ENCODE measurements at regions not wholly inside any gene's neighbourhood (a gene's known extent, or its start where the extent isn't known, plus 50 kb on each side); places are given as distances from the start of the nearest gene placed in this dataset.

DNA sequence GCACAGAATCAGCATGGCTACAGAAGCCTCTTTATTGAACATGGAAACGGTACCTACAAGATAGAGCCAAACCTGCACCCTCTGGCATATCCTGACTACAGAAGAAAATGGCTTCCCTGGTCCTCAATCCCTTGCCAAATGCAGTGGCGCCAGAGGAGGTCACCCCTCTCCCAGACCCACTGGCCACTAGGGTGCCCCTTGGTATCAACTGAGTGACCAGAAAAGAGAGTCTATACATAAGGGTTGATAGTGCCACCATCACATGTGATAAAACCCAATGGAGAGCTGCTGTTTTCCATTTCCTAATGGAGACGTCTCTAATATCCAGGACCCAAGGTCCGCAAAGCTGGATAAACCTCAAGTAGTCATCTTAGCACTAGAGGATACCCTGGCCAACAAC is 52.7 kb upstream of the ALK start:
- H3K27ac ChIP-seq (ENCODE audit: low read depth, low read length) = no peak overlapping the region
- H3K4me1 ChIP-seq (ENCODE audit: control insufficient read depth, insufficient read depth, low read length) = no peaks in the 10 kb centered on the region
- H3K9ac ChIP-seq (ENCODE audit: low read length) = no peak overlapping the region
- no peaks in the 10 kb centered on the region for H3K36me3 ChIP-seq (ENCODE audit: control insufficient read depth, insufficient read depth, low read length)
- no peaks in the 10 kb centered on the region for H3K27me3 ChIP-seq (ENCODE audit: control insufficient read depth, insufficient read depth, low read length)
- no peak overlapping the region for H3K4me3 ChIP-seq (ENCODE audit: low read length)

DNA sequence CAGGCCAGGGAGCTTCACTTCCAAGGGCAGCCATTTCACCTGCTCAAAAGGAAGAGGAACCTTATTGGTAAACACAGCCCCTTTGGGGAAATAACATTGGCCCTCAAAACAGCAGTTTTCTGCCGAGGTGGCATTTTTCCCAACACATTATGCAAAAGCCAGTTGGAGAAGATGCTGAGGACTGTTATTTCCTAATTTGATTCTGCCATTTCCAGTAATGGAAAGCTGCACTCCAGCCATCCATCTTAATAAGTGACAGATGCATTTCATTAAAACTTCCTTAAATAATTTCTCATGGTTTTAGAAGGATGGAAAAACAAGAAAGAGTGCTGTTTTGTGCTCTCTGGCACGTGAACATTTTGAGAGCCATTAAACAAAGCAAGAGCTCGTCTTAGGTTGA is 55.9 kb upstream of the ALK start:
- no peaks in the 10 kb centered on the region for H3K27me3 ChIP-seq (ENCODE audit: control insufficient read depth, insufficient read depth, low read length)
- no peaks in the 10 kb centered on the region for H3K4me1 ChIP-seq (ENCODE audit: control insufficient read depth, insufficient read depth, low read length)
- no peak overlapping the region for H3K27ac ChIP-seq (ENCODE audit: low read depth, low read length)
- H3K9ac ChIP-seq (ENCODE audit: low read length) = no peak overlapping the region
- H3K4me3 ChIP-seq (ENCODE audit: low read length) = no peak overlapping the region
- H3K36me3 ChIP-seq (ENCODE audit: control insufficient read depth, insufficient read depth, low read length) = no peaks in the 10 kb centered on the region

DNA sequence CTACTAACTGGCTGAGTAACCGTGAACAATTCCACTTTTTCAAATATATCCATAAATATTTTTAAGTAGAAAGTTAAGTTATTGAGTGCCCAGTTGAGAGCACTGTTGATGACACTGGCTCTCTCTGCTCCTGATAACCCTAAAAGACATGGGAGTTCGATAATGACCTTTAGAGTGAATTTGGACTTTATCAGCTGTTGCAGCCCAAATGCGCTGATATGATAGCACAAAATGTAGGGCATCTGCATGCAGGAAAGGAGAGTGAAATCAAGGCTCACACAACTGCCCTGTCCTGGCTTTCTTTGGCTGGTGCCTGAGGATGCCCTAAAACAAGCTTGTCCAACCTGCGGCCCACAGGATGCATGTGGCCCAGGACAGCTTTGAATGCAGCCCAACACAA is 60.0 kb upstream of the ALK start:
- Histone ChIP-seq H3K27me3 (ENCODE audit: control insufficient read depth, insufficient read depth, low read length) (no peaks in the 10 kb centered on the region), H3K4me1 (ENCODE audit: control insufficient read depth, insufficient read depth, low read length) (no peaks in the 10 kb centered on the region), H3K9ac (ENCODE audit: low read length) (no peak overlapping the region), H3K4me3 (ENCODE audit: low read length) (no peak overlapping the region), H3K36me3 (ENCODE audit: control insufficient read depth, insufficient read depth, low read length) (no peaks in the 10 kb centered on the region), H3K27ac (ENCODE audit: low read depth, low read length) (no peak overlapping the region)

DNA sequence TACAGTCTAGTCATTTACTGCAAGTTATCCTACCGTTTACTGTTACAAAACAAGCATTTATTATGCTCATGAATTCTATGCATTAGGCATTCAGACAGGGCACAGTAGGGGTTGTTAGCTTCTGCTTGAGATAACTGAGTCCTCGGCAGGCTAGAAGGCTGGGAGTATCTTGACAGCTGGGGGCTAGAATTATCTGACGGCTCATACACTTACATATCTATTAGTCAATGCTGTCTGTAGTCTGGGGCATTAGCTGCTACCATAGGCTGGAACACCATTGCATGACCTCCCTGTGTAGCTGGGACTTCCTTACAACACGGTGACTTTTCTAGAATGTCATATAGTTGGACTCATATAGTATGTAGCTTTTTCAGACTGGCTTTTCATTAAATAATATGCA is 61.9 kb upstream of the ALK start:
- Histone ChIP-seq H3K9ac (ENCODE audit: low read length) (no peak overlapping the region), H3K4me3 (ENCODE audit: low read length) (no peak overlapping the region), H3K27me3 (ENCODE audit: control insufficient read depth, insufficient read depth, low read length) (no peaks in the 10 kb centered on the region), H3K36me3 (ENCODE audit: control insufficient read depth, insufficient read depth, low read length) (no peaks in the 10 kb centered on the region), H3K4me1 (ENCODE audit: control insufficient read depth, insufficient read depth, low read length) (no peaks in the 10 kb centered on the region), H3K27ac (ENCODE audit: low read depth, low read length) (no peak overlapping the region)

DNA sequence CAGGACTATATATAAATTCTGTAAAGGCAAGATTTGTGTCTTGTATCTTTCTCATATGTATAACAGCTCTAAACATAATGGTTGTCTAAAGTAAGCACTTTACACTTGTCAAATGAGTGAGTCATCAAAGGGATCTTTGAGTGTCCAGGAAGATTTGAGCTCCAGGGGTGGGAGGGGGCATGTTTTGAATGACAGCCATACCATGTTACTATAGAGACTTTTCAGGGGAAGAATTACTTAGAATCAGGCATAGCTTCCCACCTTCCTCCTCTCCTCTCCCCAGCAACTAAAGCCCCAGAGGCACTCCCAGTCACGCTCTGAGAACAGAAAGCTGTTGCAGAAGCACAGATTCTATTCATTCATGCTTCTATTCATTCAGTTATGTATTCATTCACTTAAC is 65.8 kb upstream of the ALK start:
- no peaks in the 10 kb centered on the region for H3K36me3 ChIP-seq (ENCODE audit: control insufficient read depth, insufficient read depth, low read length)
- no peak overlapping the region for H3K9ac ChIP-seq (ENCODE audit: low read length)
- no peaks in the 10 kb centered on the region for H3K27me3 ChIP-seq (ENCODE audit: control insufficient read depth, insufficient read depth, low read length)
- no peaks in the 10 kb centered on the region for H3K4me1 ChIP-seq (ENCODE audit: control insufficient read depth, insufficient read depth, low read length)
- H3K4me3 ChIP-seq (ENCODE audit: low read length) = no peak overlapping the region
- H3K27ac ChIP-seq (ENCODE audit: low read depth, low read length) = no peak overlapping the region

DNA sequence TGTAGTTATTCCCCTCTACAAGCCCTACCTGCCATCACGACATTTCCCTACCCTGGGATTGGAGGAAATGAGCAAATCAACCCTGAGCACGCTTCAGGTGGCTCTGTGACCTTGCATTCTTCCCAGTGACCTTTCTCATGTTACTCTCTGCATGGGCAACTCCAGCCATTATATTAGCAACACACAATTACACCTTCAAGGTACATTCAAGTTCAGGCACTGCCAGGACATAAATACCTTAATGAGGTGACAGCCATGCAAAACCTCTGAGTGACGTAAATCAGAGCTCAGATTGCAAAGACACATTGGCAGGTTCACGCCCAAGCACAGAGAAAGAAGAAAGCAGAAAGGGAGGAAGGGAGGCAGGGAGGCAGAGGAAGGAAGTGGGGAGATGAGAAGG is 68.7 kb upstream of the ALK start:
- Histone ChIP-seq H3K36me3 (ENCODE audit: control insufficient read depth, insufficient read depth, low read length) (no peaks in the 10 kb centered on the region), H3K4me3 (ENCODE audit: low read length) (no peak overlapping the region), H3K27me3 (ENCODE audit: control insufficient read depth, insufficient read depth, low read length) (no peaks in the 10 kb centered on the region), H3K4me1 (ENCODE audit: control insufficient read depth, insufficient read depth, low read length) (no peaks in the 10 kb centered on the region), H3K27ac (ENCODE audit: low read depth, low read length) (no peak overlapping the region), H3K9ac (ENCODE audit: low read length) (no peak overlapping the region)

DNA sequence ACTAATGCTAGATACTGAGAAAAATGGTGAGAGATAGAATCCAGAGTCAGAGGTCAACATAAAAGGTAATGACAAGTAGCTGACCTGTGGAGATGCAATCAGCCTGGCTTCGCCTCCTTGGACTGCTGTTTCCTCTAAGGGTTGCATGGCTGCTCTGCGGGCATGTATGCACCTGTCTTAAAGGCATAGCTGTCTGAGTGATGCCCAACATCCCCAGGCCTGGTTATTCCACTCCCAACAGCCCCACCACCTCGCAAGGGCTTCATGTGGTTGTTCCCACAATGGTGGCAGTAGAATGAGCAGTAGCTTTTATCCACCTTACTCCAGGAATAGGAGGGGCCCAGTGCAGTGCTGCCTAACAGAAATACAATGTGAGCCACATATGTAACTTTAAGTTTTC is 69.7 kb upstream of the ALK start:
- H3K27me3 ChIP-seq (ENCODE audit: control insufficient read depth, insufficient read depth, low read length) = no peaks in the 10 kb centered on the region
- H3K27ac ChIP-seq (ENCODE audit: low read depth, low read length) = no peak overlapping the region
- no peak overlapping the region for H3K4me3 ChIP-seq (ENCODE audit: low read length)

DNA sequence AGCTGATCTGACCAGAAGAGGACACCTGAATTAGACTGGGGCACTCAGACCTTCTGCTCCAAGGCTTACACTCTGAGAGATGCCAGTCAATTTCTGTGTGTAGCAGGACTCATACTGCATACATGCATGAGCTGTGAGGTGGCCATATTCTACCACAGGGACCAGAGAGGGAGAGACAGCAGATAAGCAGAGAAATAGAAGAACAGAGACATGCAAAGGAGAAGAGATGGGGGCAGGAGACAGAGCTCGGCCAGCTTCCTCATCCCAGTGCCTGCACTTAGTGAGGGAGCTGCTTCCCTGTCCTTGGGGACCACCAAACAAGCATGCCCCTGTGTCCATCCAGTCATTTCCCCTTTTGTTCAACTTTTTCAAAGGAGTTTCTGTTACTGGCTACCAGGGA is 73.9 kb upstream of the ALK start:
- H3K4me1 ChIP-seq (ENCODE audit: control insufficient read depth, insufficient read depth, low read length) = no peaks in the 10 kb centered on the region
- H3K9ac ChIP-seq (ENCODE audit: low read length) = no peak overlapping the region
- H3K36me3 ChIP-seq (ENCODE audit: control insufficient read depth, insufficient read depth, low read length) = no peaks in the 10 kb centered on the region
- no peak overlapping the region for H3K27ac ChIP-seq (ENCODE audit: low read depth, low read length)
- H3K27me3 ChIP-seq (ENCODE audit: control insufficient read depth, insufficient read depth, low read length) = no peaks in the 10 kb centered on the region
- no peak overlapping the region for H3K4me3 ChIP-seq (ENCODE audit: low read length)

More for the DNA sequence above, 69.7 kb upstream of the ALK start:
- Histone ChIP-seq H3K4me1 (ENCODE audit: control insufficient read depth, insufficient read depth, low read length) (no peaks in the 10 kb centered on the region), H3K36me3 (ENCODE audit: control insufficient read depth, insufficient read depth, low read length) (no peaks in the 10 kb centered on the region), H3K9ac (ENCODE audit: low read length) (no peak overlapping the region)

DNA sequence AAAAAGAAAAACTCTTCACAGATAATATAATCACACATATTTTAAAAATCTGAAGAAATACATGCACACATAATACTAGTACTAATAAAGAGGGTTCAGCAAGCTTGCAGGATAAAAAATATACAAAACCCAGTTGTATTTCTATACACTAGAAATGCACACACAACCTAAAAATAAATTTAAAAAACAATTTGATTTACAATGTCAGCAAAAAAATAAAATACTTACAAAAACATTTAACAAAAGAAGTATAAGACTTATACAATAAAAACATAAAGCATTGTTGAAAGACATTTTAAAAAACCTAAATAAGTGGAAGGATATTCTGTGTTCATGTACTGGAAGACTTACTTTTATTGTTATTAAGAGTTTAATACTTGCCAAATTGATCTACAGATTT is 81.7 kb upstream of the ALK start:
- no peak overlapping the region for H3K4me3 ChIP-seq (ENCODE audit: low read length)
- H3K9ac ChIP-seq (ENCODE audit: low read length) = no peak overlapping the region
- H3K36me3 ChIP-seq (ENCODE audit: control insufficient read depth, insufficient read depth, low read length) = no peaks in the 10 kb centered on the region
- H3K27ac ChIP-seq (ENCODE audit: low read depth, low read length) = no peak overlapping the region
- no peaks in the 10 kb centered on the region for H3K27me3 ChIP-seq (ENCODE audit: control insufficient read depth, insufficient read depth, low read length)
- H3K4me1 ChIP-seq (ENCODE audit: control insufficient read depth, insufficient read depth, low read length) = no peaks in the 10 kb centered on the region

DNA sequence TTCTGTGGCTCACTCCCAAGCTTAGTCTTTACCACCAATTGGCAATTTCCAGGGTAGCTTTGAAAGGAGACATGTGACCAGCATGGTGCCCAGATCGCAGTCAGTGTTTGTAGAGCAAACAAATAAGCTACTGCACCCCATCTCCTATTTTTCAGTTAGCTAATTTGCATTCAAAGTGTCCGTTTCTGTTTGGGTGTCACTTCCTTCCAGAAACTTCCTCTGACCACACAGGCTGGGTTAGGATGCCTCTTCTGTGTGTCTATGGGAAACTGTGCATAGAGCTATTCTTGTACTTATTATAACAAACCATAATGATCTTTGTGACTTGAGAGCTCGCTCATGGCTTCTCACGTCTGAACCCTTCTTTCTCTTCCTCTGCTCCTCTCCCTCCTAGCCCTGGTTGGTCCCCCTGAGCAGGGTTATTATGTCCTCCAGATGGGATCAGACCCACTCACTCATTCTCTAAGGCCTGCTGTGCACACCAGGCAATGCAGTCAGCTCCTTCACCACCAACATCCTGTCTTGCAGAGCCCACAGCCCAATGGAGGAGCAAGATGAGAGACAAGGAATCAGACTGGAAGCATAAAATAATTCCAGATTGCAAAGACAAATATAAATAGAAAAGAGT is 101.2 kb upstream of the ALK start:
- Histone ChIP-seq H3K36me3 (ENCODE audit: control insufficient read depth, insufficient read depth, low read length) (no peaks in the 10 kb centered on the region), H3K9ac (ENCODE audit: low read length) (no peak overlapping the region), H3K4me3 (ENCODE audit: low read length) (no peak overlapping the region), H3K4me1 (ENCODE audit: control insufficient read depth, insufficient read depth, low read length) (no peaks in the 10 kb centered on the region), H3K27me3 (ENCODE audit: control insufficient read depth, insufficient read depth, low read length) (no peaks in the 10 kb centered on the region), H3K27ac (ENCODE audit: low read depth, low read length) (no peak overlapping the region)

DNA sequence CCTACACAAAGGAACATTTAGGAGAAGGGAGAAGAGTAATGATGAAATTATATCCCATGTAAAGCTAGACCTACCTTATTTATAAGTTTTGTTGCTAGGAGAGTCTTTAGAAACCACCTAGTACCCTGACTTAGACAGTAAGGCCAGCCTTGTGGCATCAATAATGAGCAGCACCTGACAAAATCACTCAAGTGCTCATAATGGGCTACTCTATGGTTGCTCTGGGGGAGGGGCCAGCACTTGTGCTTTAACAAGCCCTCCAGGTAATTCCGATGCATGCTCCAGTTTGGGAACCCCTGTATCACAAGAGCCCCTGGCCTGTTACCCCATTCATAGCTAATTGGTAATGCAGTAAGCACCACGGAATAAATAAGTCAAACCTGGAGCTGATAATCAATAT is 102.9 kb upstream of the ALK start:
- Histone ChIP-seq H3K27me3 (ENCODE audit: control insufficient read depth, insufficient read depth, low read length) (no peaks in the 10 kb centered on the region), H3K4me3 (ENCODE audit: low read length) (no peak overlapping the region), H3K36me3 (ENCODE audit: control insufficient read depth, insufficient read depth, low read length) (no peaks in the 10 kb centered on the region), H3K27ac (ENCODE audit: low read depth, low read length) (no peak overlapping the region), H3K9ac (ENCODE audit: low read length) (no peak overlapping the region), H3K4me1 (ENCODE audit: control insufficient read depth, insufficient read depth, low read length) (no peaks in the 10 kb centered on the region)

DNA sequence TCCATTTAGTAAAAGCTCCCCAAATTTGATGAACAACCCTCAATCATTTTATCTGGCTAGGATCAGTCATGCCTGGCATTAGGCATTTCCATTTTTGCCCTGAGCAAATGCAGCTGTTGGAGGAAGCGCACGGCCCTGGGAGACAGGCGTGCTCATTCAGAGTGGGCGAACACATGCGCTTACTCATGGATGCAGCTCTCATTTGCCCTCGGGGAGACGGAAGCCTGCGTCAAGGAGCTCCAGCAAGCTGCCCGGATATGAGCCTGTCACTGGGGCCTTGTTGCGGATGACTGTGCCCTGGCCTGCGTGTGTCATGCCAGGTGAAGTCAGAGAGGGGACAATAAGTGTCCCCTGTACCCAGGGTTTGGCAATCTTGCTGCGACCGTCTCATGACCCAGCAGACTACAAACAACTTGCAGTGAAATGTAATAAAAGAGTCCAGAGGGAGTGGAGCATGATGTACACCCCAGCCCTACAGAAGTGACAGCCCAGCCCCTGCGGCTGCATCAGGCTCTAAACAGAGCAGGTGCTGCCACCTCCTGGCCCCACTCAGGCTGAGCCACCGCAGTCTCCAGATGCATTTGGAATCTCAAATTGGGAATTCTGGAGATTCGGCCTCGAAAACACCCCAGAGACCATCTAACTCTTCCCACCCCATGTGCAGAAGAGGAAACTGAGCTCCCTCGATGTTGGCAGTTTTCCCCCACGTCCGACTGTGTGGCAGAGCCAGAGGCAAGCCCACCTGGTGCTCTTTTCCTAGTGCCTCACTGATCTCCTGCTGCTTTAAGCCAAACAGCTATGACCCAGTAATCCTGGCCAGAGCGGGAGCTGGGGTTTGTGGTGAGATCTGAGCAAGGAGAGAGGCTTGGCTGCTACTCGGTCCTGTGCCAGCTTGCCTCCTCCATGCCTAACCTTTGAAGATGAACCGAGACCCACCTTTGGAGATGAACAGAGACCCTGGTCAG is 105.0 kb upstream of the ALK start:
- Histone ChIP-seq H3K4me3 (ENCODE audit: low read length) (no peak overlapping the region), H3K27ac (ENCODE audit: low read depth, low read length) (peak overlapping the region; percentile 3)

DNA sequence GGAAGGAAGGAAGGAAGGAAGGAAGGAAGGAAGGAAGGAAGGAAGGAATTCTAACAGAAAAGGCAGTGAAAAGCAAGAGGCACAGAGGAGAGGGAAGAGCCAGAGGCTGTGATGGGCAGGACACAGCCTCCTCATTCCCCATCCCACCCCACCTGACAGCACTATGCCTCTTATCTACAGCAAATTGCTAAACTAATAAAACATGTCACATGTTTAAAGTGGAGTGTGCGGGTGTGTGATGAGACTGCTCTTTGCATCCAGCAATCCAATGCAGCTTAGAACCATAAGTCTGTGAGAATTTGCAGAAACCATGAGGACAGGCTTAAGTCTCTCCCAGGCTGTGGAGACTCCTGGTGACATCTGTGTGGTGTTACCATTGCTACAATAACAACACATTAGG is 108.4 kb upstream of the ALK start:
- Histone ChIP-seq H3K9ac (ENCODE audit: low read length) (no peak overlapping the region), H3K36me3 (ENCODE audit: control insufficient read depth, insufficient read depth, low read length) (no peaks in the 10 kb centered on the region), H3K4me1 (ENCODE audit: control insufficient read depth, insufficient read depth, low read length) (no peaks in the 10 kb centered on the region), H3K4me3 (ENCODE audit: low read length) (no peak overlapping the region), H3K27me3 (ENCODE audit: control insufficient read depth, insufficient read depth, low read length) (no peaks in the 10 kb centered on the region), H3K27ac (ENCODE audit: low read depth, low read length) (no peak overlapping the region)

More for the DNA sequence above, 105.0 kb upstream of the ALK start:
- Histone ChIP-seq H3K36me3 (ENCODE audit: control insufficient read depth, insufficient read depth, low read length) (no peaks in the 10 kb centered on the region), H3K4me1 (ENCODE audit: control insufficient read depth, insufficient read depth, low read length) (no peaks in the 10 kb centered on the region), H3K27me3 (ENCODE audit: control insufficient read depth, insufficient read depth, low read length) (no peaks in the 10 kb centered on the region), H3K9ac (ENCODE audit: low read length) (no peak overlapping the region)

All from rectal smooth muscle tissue (tissue), 1 donor.